OCI-LY1 (cell line): ENCODE measurements at regions not wholly inside any gene's neighbourhood (a gene's known extent, or its start where the extent isn't known, plus 50 kb on each side); places are given as distances from the start of the nearest gene placed in this dataset.

Experiments
- H2AFZ ChIP-seq: fragments of 200-600 bp; sonication (generic), shearing (Covaris generic); 2 replicates; pipeline ENCODE4 v1.6.0; 2014; ENCODE audit warnings: antibody characterized with exemption, mild to moderate bottlenecking, low read length
- H3F3A ChIP-seq: fragments of 200-600 bp; sonication (generic), shearing (Covaris generic); 2 replicates; pipeline ENCODE4 v1.6.0; 2014; ENCODE audit warnings: mild to moderate bottlenecking, antibody characterized with exemption, low read length, moderate library complexity; ENCODE audit not compliant: insufficient read depth
- H3K27ac ChIP-seq: fragments of 200-600 bp; sonication (generic); 2 replicates; pipeline ENCODE4 v1.5.1; 2014; ENCODE audit warnings: low read length, mixed run types, mild to moderate bottlenecking, low read depth; ENCODE audit not compliant: poor library complexity, severe bottlenecking
- H3K27me3 ChIP-seq: fragments of 200-600 bp; sonication (generic); 2 replicates; pipeline ENCODE4 v1.6.0; 2014; ENCODE audit warnings: antibody characterized with exemption, mild to moderate bottlenecking, low read length, moderate library complexity; ENCODE audit not compliant: insufficient read depth
- H3K36me3 ChIP-seq: fragments of 200-600 bp; sonication (generic); 2 replicates; pipeline ENCODE4 v1.6.1; 2014; ENCODE audit warnings: mild to moderate bottlenecking, antibody characterized with exemption, low read length, moderate library complexity, mixed read lengths; ENCODE audit not compliant: insufficient read depth
- H3K4me1 ChIP-seq: fragments of 200-600 bp; sonication (generic); 2 replicates; pipeline ENCODE4 v1.5.1; 2014; ENCODE audit warnings: mild to moderate bottlenecking, low read length, moderate library complexity; ENCODE audit not compliant: insufficient read depth, severe bottlenecking
- H3K4me2 ChIP-seq: fragments of 200-600 bp; sonication (generic), shearing (Covaris generic); 2 replicates; pipeline ENCODE4 v1.6.1; 2014; ENCODE audit warnings: low read length
- H3K4me3 ChIP-seq: fragments of 200-600 bp; sonication (generic); 2 replicates; pipeline ENCODE4 v1.5.1; 2014; ENCODE audit warnings: low read length, low read depth, mild to moderate bottlenecking, mixed read lengths; ENCODE audit not compliant: poor library complexity, severe bottlenecking
- H3K79me2 ChIP-seq: fragments of 200-600 bp; shearing (Covaris generic); 2 replicates; pipeline ENCODE4 v1.6.1; 2016; ENCODE audit warnings: mixed run types, low read length, mixed read lengths; ENCODE audit not compliant: insufficient read depth
- H3K9ac ChIP-seq: fragments of 200-600 bp; sonication (generic), shearing (Covaris generic); 2 replicates; pipeline ENCODE4 v1.6.1; 2014; ENCODE audit warnings: mild to moderate bottlenecking, low read length, mixed read lengths
- H3K9me2 ChIP-seq: fragments of 200-600 bp; sonication (generic), shearing (Covaris generic); 2 replicates; pipeline ENCODE4 v1.6.1; 2014; ENCODE audit warnings: low read depth, mild to moderate bottlenecking, low read length, mixed read lengths
- H3K9me3 ChIP-seq: fragments of 200-600 bp; shearing (Covaris generic); 2 replicates; pipeline ENCODE4 v1.6.1; 2014; ENCODE audit warnings: low read length, mixed read lengths
- H4K20me1 ChIP-seq: fragments of 200-600 bp; sonication (generic), shearing (Covaris generic); 2 replicates; pipeline ENCODE4 v1.6.0; 2016; ENCODE audit warnings: mild to moderate bottlenecking, low read length; ENCODE audit not compliant: insufficient read depth
- EZH2 ChIP-seq: fragments of 200-600 bp; sonication (generic), shearing (Covaris generic); IDR thresholded peaks from 2 replicates; pipeline ENCODE4 v1.8.0; 2017; ENCODE audit warnings: borderline replicate concordance, mixed run types, mild to moderate bottlenecking, antibody characterized with exemption, low read length, moderate library complexity, mixed read lengths
- TF ChIP-seq, protein P1 (sequence below): fragments of 200-600 bp; sonication (generic), shearing (Covaris generic); IDR thresholded peaks from 2 replicates; pipeline ENCODE4 v1.5.1; 2017; ENCODE audit warnings: mild to moderate bottlenecking, antibody characterized with exemption, low read length, moderate library complexity, mixed read lengths

DNA sequence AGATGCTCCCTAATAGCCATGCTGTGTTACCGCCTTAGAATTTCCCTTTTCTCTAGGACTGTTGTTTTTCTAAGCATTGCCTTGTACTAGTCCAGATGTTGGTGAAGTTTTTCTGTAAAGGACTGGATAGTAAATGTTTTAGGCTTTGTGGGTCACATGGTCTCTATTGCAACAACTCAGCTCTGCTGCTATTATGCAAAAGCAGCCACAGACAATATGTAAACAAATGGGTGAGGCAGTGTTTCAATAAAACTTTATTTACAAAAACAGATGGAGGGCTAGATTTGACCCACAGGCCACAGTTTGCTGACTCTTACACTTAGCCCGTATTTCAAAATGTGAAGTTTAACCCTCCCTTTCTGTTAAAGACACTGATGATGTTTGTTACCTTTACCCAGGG lies 207.6 kb upstream of the MYLIP start:
- no peak overlapping the region for H3K9ac ChIP-seq
- peaks cover 1% of the 10 kb centered on the region for H3K4me1 ChIP-seq
- H3K9me3 ChIP-seq: no peaks in the 10 kb centered on the region
- no peaks in the 10 kb centered on the region for H3K36me3 ChIP-seq
- no peaks in the 10 kb centered on the region for H3F3A ChIP-seq
- no peak overlapping the region for H2AFZ ChIP-seq
- H3K4me2 ChIP-seq: no peak overlapping the region
- H3K4me3 ChIP-seq: no peak overlapping the region
- H3K27me3 ChIP-seq: no peaks in the 10 kb centered on the region
- H3K27ac ChIP-seq: no peak overlapping the region
- TF ChIP-seq, protein P1, sequence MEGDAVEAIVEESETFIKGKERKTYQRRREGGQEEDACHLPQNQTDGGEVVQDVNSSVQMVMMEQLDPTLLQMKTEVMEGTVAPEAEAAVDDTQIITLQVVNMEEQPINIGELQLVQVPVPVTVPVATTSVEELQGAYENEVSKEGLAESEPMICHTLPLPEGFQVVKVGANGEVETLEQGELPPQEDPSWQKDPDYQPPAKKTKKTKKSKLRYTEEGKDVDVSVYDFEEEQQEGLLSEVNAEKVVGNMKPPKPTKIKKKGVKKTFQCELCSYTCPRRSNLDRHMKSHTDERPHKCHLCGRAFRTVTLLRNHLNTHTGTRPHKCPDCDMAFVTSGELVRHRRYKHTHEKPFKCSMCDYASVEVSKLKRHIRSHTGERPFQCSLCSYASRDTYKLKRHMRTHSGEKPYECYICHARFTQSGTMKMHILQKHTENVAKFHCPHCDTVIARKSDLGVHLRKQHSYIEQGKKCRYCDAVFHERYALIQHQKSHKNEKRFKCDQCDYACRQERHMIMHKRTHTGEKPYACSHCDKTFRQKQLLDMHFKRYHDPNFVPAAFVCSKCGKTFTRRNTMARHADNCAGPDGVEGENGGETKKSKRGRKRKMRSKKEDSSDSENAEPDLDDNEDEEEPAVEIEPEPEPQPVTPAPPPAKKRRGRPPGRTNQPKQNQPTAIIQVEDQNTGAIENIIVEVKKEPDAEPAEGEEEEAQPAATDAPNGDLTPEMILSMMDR: no peak
- no peak for TF ChIP-seq EZH2
- H3K9me2 ChIP-seq: no peaks in the 10 kb centered on the region
- H3K79me2 ChIP-seq: no peaks in the 10 kb centered on the region
- no peaks in the 10 kb centered on the region for H4K20me1 ChIP-seq

DNA sequence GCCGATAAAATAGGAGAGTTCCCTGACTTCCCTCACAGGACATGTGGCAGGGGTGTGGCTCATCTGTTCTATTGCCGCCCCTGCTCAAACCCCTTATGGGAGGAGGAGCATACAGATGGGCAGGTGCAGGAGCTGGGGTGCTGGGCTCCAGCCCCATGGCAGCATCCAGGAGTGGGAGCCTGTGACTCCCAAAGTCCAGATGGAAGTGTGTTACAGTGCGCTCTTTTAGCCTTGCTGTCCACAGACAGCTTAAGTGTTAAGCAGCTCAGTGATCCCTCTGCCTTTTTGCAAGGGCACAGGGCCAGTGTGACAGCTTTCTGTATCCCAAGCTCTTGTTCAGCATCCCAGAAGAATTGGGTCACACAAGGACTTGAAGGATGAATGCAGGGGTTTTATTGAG lies 212.3 kb upstream of the MYLIP start:
- Histone ChIP-seq H4K20me1 (no peaks in the 10 kb centered on the region), H3K9me2 (no peaks in the 10 kb centered on the region), H3K27ac (no peak overlapping the region), H2AFZ (no peak overlapping the region), H3K27me3 (no peaks in the 10 kb centered on the region), H3K79me2 (no peaks in the 10 kb centered on the region), H3K9ac (no peak overlapping the region), H3K9me3 (no peaks in the 10 kb centered on the region), H3K4me3 (no peak overlapping the region), H3K36me3 (no peaks in the 10 kb centered on the region), H3F3A (no peaks in the 10 kb centered on the region), H3K4me2 (no peak overlapping the region), H3K4me1 (peaks cover 12% of the 10 kb centered on the region)
- TF ChIP-seq EZH2: no peak
- TF ChIP-seq, protein P1: no peak

DNA sequence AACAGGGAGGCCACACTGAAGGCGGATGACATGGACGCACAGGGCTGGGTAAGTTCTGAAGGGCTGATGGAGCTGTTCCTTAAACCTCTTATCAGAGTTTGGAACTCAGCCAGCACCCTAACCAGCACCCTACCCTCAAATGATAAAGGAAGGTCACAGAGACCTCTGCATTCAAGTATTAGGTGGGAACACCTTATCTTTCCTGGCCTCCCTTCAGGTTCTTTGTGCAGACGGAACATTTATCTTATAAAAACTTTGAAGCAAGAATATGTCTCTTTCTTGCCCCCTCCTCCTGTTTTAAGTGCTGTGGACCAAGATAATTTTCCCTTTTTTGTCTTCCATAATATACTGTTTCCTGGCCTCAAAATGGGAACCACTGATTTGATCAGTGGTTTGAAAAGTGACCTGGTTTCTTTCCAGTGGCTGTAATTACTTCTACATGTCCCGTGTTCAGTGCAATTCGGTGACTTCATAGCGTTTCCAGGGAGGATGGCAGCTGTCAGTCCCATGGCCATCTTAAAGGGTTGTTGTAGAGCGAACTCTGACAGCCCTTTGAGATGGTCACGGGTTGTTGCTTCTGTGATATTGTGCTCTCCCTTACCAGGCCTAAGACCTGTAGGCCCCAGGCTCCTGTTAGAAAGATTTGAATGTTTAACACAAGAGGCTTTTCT lies 213.2 kb upstream of the MYLIP start:
- no peaks in the 10 kb centered on the region for H3F3A ChIP-seq
- no peak overlapping the region for H2AFZ ChIP-seq
- H3K27me3 ChIP-seq: no peaks in the 10 kb centered on the region
- H3K79me2 ChIP-seq: no peaks in the 10 kb centered on the region
- H4K20me1 ChIP-seq: no peaks in the 10 kb centered on the region
- peaks cover 12% of the 10 kb centered on the region for H3K4me1 ChIP-seq
- H3K36me3 ChIP-seq: no peaks in the 10 kb centered on the region
- no peaks in the 10 kb centered on the region for H3K9me2 ChIP-seq
- no peaks in the 10 kb centered on the region for H3K9me3 ChIP-seq
- H3K4me2 ChIP-seq: no peak overlapping the region
- H3K27ac ChIP-seq: no peak overlapping the region
- TF ChIP-seq, protein P1: no peak
- no peak for TF ChIP-seq EZH2
- H3K4me3 ChIP-seq: no peak overlapping the region
- no peak overlapping the region; the same call in 1 of the 2 replicates for H3K9ac ChIP-seq
